ENCODE measurements at regions not wholly inside any gene's neighbourhood (a gene's known extent, or its start where the extent isn't known, plus 50 kb on each side); places are given as distances from the start of the nearest gene placed in this dataset.

DNA sequence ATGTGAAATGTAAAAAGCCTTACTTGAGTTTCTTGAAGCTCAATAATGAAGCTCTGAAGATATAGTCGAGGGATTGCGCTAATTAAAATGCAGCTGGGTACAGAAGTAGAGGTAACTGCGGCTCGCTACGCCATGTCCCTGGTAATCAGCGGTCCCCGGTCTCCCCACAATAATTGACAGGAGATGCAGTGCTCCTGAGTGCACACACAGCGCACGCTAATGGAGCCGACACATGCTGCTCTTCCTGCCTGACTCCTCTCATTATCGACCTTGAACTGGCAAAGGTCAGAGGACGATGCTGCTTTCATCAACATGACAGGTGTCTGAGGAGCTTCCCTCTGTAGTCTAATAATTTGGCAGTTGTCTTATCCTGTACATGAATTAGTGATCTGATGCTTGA, 365.9 kb downstream of the RNF144B start:
- H3K27me3 ChIP-seq (ENCODE audit: insufficient read depth, low read depth): no peaks in the 10 kb centered on the region
- no peak overlapping the region for H3K27ac ChIP-seq
- no peak for DNase-seq
- H3K4me1 ChIP-seq (replicated peaks; ENCODE audit: insufficient read depth): no peaks in the 10 kb centered on the region
- BruUV-seq (replicated peaks): no TSS peak
- CTCF ChIA-PET: no interaction called here
- intact Hi-C loops (cut with micrococcal nuclease; ENCODE audit: unreplicated experiment): no loop called here
- H3K4me3 ChIP-seq: no peak overlapping the region
- H2AFZ ChIP-seq: no peak overlapping the region
- no peaks in the 10 kb centered on the region for H3K9me2 ChIP-seq (ENCODE audit: insufficient read depth)
- H4K20me1 ChIP-seq (ENCODE audit: insufficient read depth): no peaks in the 10 kb centered on the region
- H3K9me3 ChIP-seq (ENCODE audit: insufficient read depth, low read depth): no peaks in the 10 kb centered on the region
- H3K79me2 ChIP-seq (ENCODE audit: low read depth): no peaks in the 10 kb centered on the region
- no peaks in the 10 kb centered on the region for H3F3A ChIP-seq (ENCODE audit: insufficient read depth, low read depth)
- TF ChIP-seq, protein P1, sequence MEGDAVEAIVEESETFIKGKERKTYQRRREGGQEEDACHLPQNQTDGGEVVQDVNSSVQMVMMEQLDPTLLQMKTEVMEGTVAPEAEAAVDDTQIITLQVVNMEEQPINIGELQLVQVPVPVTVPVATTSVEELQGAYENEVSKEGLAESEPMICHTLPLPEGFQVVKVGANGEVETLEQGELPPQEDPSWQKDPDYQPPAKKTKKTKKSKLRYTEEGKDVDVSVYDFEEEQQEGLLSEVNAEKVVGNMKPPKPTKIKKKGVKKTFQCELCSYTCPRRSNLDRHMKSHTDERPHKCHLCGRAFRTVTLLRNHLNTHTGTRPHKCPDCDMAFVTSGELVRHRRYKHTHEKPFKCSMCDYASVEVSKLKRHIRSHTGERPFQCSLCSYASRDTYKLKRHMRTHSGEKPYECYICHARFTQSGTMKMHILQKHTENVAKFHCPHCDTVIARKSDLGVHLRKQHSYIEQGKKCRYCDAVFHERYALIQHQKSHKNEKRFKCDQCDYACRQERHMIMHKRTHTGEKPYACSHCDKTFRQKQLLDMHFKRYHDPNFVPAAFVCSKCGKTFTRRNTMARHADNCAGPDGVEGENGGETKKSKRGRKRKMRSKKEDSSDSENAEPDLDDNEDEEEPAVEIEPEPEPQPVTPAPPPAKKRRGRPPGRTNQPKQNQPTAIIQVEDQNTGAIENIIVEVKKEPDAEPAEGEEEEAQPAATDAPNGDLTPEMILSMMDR (conservative IDR thresholded peaks at IDR 0.05): no peak
- TF ChIP-seq EZH2 (IDR thresholded peaks at IDR 0.05; ENCODE audit: low read depth): no peak
- POLR2A ChIA-PET (ENCODE audit: unreplicated experiment): no interaction called here
- no peaks in the 10 kb centered on the region for H3K36me3 ChIP-seq (ENCODE audit: low read depth)
- no peak overlapping the region for H3K4me2 ChIP-seq

DNA sequence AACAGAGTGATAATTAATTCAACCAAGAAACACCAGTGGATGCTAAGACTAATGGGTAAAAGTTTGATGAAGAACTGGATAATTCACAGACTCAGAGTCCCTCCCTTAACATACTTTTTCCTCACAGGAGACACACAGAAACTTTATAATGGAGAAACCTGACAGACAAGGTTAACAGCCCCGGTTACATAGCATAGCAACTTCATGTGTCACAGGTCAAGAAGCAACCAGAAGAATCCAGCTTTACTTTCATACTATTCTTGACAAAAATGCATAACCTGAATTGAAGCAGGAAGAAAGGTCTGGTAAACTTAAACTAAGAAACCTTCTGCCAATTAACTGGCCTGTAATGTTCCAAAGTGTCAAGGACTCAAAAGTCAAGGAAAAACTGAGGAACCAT, 375.9 kb downstream of the RNF144B start:
- Histone ChIP-seq H3K9me3 (ENCODE audit: insufficient read depth, low read depth) (no peaks in the 10 kb centered on the region), H3F3A (ENCODE audit: insufficient read depth, low read depth) (no peaks in the 10 kb centered on the region), H3K79me2 (ENCODE audit: low read depth) (no peaks in the 10 kb centered on the region), H3K9me2 (ENCODE audit: insufficient read depth) (no peaks in the 10 kb centered on the region), H3K27me3 (ENCODE audit: insufficient read depth, low read depth) (no peaks in the 10 kb centered on the region), H3K36me3 (ENCODE audit: low read depth) (no peaks in the 10 kb centered on the region), H3K4me2 (no peak overlapping the region), H3K4me1 (replicated peaks; ENCODE audit: insufficient read depth) (no peaks in the 10 kb centered on the region), H3K4me3 (no peak overlapping the region), H2AFZ (no peak overlapping the region), H3K27ac (no peak overlapping the region), H4K20me1 (ENCODE audit: insufficient read depth) (no peaks in the 10 kb centered on the region)
- intact Hi-C loops (cut with micrococcal nuclease; ENCODE audit: unreplicated experiment): no loop called here
- ChIA-PET POLR2A (ENCODE audit: unreplicated experiment) (no interaction called here), CTCF (no interaction called here)
- DNase-seq: no peak
- no TSS peak for BruUV-seq (replicated peaks)
- TF ChIP-seq, protein P1 (conservative IDR thresholded peaks at IDR 0.05): no peak
- TF ChIP-seq EZH2 (IDR thresholded peaks at IDR 0.05; ENCODE audit: low read depth): no peak

DNA sequence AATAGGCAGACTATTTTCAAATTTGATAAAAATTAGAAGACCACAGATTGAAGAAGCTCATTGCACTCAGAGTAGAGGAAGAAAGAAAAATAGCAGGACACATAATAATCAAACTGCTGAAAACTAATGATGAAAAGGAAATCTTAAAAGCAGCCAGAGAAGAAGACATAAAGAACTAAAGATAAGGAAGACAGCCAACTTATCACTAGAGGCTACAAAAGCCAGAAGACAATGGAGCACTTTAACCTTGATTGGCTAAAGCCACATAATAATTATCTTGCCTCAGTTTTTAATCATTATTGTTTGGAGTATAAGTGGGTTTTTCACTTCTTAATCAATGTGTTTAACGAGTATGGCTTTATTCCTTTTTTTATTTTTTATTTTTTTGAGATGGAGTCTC, 397.6 kb downstream of the RNF144B start:
- H3K79me2 ChIP-seq (ENCODE audit: low read depth): no peaks in the 10 kb centered on the region
- BruUV-seq (replicated peaks): no TSS peak
- ChIA-PET POLR2A (ENCODE audit: unreplicated experiment) (no interaction called here), CTCF (no interaction called here)
- no peaks in the 10 kb centered on the region for H3K4me1 ChIP-seq (replicated peaks; ENCODE audit: insufficient read depth)
- H3K27ac ChIP-seq: no peak overlapping the region
- no peaks in the 10 kb centered on the region for H4K20me1 ChIP-seq (ENCODE audit: insufficient read depth)
- no peak overlapping the region for H2AFZ ChIP-seq
- H3K9me2 ChIP-seq (ENCODE audit: insufficient read depth): no peaks in the 10 kb centered on the region
- DNase-seq: no peak
- TF ChIP-seq, protein P1 (conservative IDR thresholded peaks at IDR 0.05): no peak
- no peak for TF ChIP-seq EZH2 (IDR thresholded peaks at IDR 0.05; ENCODE audit: low read depth)
- no peaks in the 10 kb centered on the region for H3F3A ChIP-seq (ENCODE audit: insufficient read depth, low read depth)
- H3K27me3 ChIP-seq (ENCODE audit: insufficient read depth, low read depth): no peaks in the 10 kb centered on the region
- H3K9me3 ChIP-seq (ENCODE audit: insufficient read depth, low read depth): no peaks in the 10 kb centered on the region
- H3K4me3 ChIP-seq: no peak overlapping the region
- H3K36me3 ChIP-seq (ENCODE audit: low read depth): no peaks in the 10 kb centered on the region
- no peak overlapping the region for H3K4me2 ChIP-seq
- intact Hi-C loops (cut with micrococcal nuclease; ENCODE audit: unreplicated experiment): no loop called here

Measured in PC-9 (cell line).